ENCODE measurements at regions not wholly inside any gene's neighbourhood (a gene's known extent, or its start where the extent isn't known, plus 50 kb on each side); places are given as distances from the start of the nearest gene placed in this dataset.

- TF ChIP-seq CTCF (conservative IDR thresholded peaks at IDR 0.05; ENCODE audit: low read depth in 2 of 2) (no peak), EZH2phosphoT487 (IDR thresholded peaks at IDR 0.05; ENCODE audit: unreplicated experiment) (no peak), EZH2 (IDR thresholded peaks at IDR 0.05; ENCODE audit: low read depth, unreplicated experiment) (no peak), ETS1 (IDR thresholded peaks at IDR 0.05) (no peak), CREB1 (CRISPR knock-in tag; IDR thresholded peaks at IDR 0.05; ENCODE audit: low read depth) (no peak), NANOG (IDR thresholded peaks at IDR 0.05; ENCODE audit: borderline replicate concordance) (no peak), REST (IDR thresholded peaks at IDR 0.05; ENCODE audit: unreplicated experiment) (no peak), POLR2AphosphoS5 (IDR thresholded peaks at IDR 0.05; ENCODE audit: low read depth) (no peak), ZNF462 (CRISPR knock-in tag; IDR thresholded peaks at IDR 0.05) (no peak), JUNB (IDR thresholded peaks at IDR 0.05; ENCODE audit: unreplicated experiment) (no peak), ZNF331 (CRISPR knock-in tag; IDR thresholded peaks at IDR 0.05; ENCODE audit: low read depth) (no peak)
These were observed 444.7 kb upstream of the RBMS3 start for GRCh38 chr3:28836199-28836598.
